ENCODE measurements at regions not wholly inside any gene's neighbourhood (a gene's known extent, or its start where the extent isn't known, plus 50 kb on each side); places are given as distances from the start of the nearest gene placed in this dataset.

DNA sequence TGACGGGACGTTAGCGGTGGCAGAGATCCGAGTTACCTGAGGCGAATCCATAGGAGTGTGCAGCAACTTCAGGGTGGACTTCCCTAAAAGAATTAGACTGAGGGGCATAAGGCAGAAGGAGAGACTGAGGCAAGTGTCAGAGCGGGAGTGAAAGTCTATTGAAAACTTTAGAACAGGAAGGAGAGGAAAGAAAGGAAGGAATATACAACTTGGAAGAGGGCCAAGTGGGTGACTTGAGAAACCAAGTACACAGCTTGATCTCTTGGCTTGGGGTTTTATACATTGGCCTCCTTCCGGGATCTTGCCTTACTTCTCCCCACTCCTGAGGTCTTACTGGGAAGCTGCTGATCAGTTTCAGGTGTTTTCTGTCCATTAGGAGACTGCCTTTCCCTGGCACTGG lies 84.9 kb downstream of the SNX18 start:
- Histone ChIP-seq H3K9ac (ENCODE audit: low read length) (no peak overlapping the region), H3K9me2 (ENCODE audit: insufficient read depth) (no peaks in the 10 kb centered on the region), H3K4me1 (ENCODE audit: control insufficient read depth in 1 of 2, insufficient read depth in 2 of 2, low read length in 2 of 2) (no peaks in the 10 kb centered on the region), H3K36me3 (ENCODE audit: control insufficient read depth in 1 of 2, insufficient read depth in 2 of 2, low read length in 2 of 2) (no peaks in the 10 kb centered on the region), H4K20me1 (ENCODE audit: insufficient read depth) (no peaks in the 10 kb centered on the region), H3K27ac (ENCODE audit: low read depth, low read length) (no peak overlapping the region), H3K79me2 (ENCODE audit: insufficient read depth, low read length) (no peaks in the 10 kb centered on the region), H2AFZ (ENCODE audit: low read depth, low read length, poor library complexity, severe bottlenecking) (no peak overlapping the region), H3K4me3 (replicated peaks in 1 of 2; ENCODE audit: low read depth in 1 of 2, low read length in 2 of 2) (no peak overlapping the region), H3K27me3 (ENCODE audit: insufficient read depth, low read length) (no peaks in the 10 kb centered on the region), H3K9me3 (ENCODE audit: control insufficient read depth in 1 of 2, insufficient read depth in 1 of 2, low read depth in 1 of 2, low read length in 2 of 2) (no peaks in the 10 kb centered on the region), H3K4me2 (ENCODE audit: low read length) (no peak overlapping the region)
- no peak for ATAC-seq
- TF ChIP-seq ZBTB33 (IDR thresholded peaks at IDR 0.05; ENCODE audit: extremely low read depth, insufficient replicate concordance, low read length) (no peak), MAX (IDR thresholded peaks at IDR 0.05) (no peak), CBX3 (IDR thresholded peaks at IDR 0.05; ENCODE audit: low read depth) (no peak), RAD21 (IDR thresholded peaks at IDR 0.05; ENCODE audit: low read depth) (no peak), SP1 (IDR thresholded peaks at IDR 0.05; ENCODE audit: low read depth) (no peak), TCF7L2 (IDR thresholded peaks at IDR 0.05; ENCODE audit: borderline replicate concordance, extremely low read depth, insufficient read depth, insufficient read length) (no peak), YY1 (IDR thresholded peaks at IDR 0.05; ENCODE audit: extremely low read depth, insufficient replicate concordance, low read depth, low read length) (no peak), EZH2phosphoT487 (IDR thresholded peaks at IDR 0.05; ENCODE audit: borderline replicate concordance) (no peak)
- TF ChIP-seq, protein P1, sequence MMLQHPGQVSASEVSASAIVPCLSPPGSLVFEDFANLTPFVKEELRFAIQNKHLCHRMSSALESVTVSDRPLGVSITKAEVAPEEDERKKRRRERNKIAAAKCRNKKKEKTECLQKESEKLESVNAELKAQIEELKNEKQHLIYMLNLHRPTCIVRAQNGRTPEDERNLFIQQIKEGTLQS (IDR thresholded peaks at IDR 0.05) = no peak
- no peak for DNase-seq (ENCODE audit: low read depth, low spot score)
- ChIA-PET RAD21 (ENCODE audit: low non-redundant PET in 1 of 2, low total read pairs in 2 of 2, uncharacterized antibody in 2 of 2, unreplicated experiment in 2 of 2) (no interaction called here), POLR2A (no interaction called here), CTCF (no interaction called here)
- BruUV-seq (replicated peaks) = no TSS peak
- intact Hi-C loops (cut with micrococcal nuclease) = no loop called here

Data from HCT116 (cell line).